NCI-H526 treated with DMSO at 0.1 percent for 48 hours (cell line): ENCODE measurements at regions not wholly inside any gene's neighbourhood (a gene's known extent, or its start where the extent isn't known, plus 50 kb on each side); places are given as distances from the start of the nearest gene placed in this dataset.
"Not testable (repeated sequence)": the region's sequence is repeated elsewhere in the genome, so short reads cannot be mapped to it uniquely, and the experiment has no call there.

Source experiments
- DNase-seq: peaks from one replicate; lab custom pipeline; 2025; lab: John Stamatoyannopoulos, UW

GRCh38 chr13:52565324-52565723, 76.9 kb upstream of the HNRNPA1L2 start:
- peak; percentile 78 for DNase-seq

- peak; percentile 65 for DNase-seq
These were observed 72.2 kb upstream of the HNRNPA1L2 start for GRCh38 chr13:52569904-52570602.

GRCh38 chr13:52571163-52571562, 71.1 kb upstream of the HNRNPA1L2 start:
- DNase-seq = not testable (repeated sequence)

- DNase-seq = not testable (repeated sequence)
These were observed 59.3 kb upstream of the HNRNPA1L2 start for GRCh38 chr13:52582962-52583361.
